Loucy (cell line): ENCODE measurements at regions not wholly inside any gene's neighbourhood (a gene's known extent, or its start where the extent isn't known, plus 50 kb on each side); places are given as distances from the start of the nearest gene placed in this dataset.

Source experiments
- CTCF ChIP-seq: fragments of 200-600 bp; sonication (generic); conservative IDR thresholded peaks from 2 replicates; pipeline ENCODE4 v1.5.1; 2014; ENCODE audit warnings: mild to moderate bottlenecking, antibody characterized with exemption, low read length
- EZH2phosphoT487 ChIP-seq: fragments of 200-600 bp; IDR thresholded peaks from 2 replicates; pipeline ENCODE4 v1.6.1; 2018; ENCODE audit warnings: antibody characterized with exemption, mild to moderate bottlenecking, moderate library complexity, borderline replicate concordance

DNA sequence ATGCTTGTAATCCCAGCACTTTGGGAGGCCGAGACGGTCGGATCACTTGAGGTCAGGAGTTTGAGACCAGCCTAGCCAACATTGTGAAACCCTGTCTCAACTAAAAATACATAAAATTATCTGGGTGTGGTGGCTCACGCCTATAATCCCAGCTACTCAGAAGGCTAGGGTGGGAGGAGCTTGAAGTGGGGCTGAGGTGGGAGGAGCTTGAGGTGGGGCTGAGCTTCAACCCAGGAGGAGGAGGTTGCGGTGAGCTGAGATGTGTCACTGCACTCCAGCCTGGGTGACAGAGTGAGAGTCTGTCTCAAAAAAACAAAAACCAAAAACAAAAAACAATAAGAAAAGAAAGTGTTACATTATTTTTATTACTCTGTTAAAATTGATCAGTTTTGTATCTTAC is 1164.4 kb upstream of the IGFBP7 start:
- TF ChIP-seq CTCF (no peak), EZH2phosphoT487 (no peak)
